HG02840 (cell line): ENCODE measurements at regions not wholly inside any gene's neighbourhood (a gene's known extent, or its start where the extent isn't known, plus 50 kb on each side); places are given as distances from the start of the nearest gene placed in this dataset.

ENCODE experiments used
- ATAC-seq: cut with Tn5 transposase; IDR thresholded peaks from one replicate; pipeline ENCODE4 v1.9.1; 2021; ENCODE audit warnings: mild to moderate bottlenecking, moderate library complexity, moderate number of reproducible peaks; ENCODE audit not compliant: unreplicated experiment, low FRiP score

GRCh38 chr5:144915452-144915851 lies 744.8 kb downstream of the KCTD16 start:
- no peak for ATAC-seq

DNA sequence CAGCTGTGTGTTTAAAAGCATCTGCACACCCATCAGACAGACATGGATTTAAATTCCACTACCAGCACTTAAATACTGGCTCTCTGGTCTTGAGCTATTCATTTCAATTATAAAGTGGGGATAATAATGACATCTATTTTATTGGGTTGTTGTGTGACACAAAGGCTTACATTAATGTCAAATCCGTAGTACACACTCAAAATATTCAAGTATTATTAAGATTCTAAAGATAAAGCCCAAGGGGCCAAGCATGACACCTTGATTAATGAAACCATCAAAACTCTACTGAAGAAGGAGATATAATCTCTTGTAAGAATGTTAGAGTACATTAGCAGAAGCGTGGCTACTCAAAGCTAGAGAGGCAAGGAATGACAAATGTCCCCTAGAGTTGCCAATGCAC lies 743.0 kb downstream of the KCTD16 start:
- ATAC-seq, result no peak

DNA sequence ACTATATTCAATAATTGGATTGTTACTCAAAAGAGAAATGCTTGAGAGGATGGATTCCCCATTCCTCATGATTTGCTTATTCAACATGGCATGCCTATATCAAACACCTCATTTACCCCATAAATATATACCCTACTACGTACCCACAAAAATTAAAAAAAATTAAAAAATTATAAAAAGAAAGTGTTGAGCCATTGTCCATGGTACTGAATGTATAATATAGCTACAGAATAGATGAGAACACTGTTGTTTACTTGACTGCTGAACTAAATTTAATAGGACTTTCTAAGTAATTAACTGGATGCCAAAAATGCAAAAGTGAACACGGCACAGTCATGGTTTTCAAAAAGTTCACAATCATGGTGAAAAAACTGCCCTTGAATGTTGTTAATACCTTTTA lies 725.8 kb downstream of the KCTD16 start:
- ATAC-seq, result no peak

GRCh38 chr5:144886668-144887067 lies 716.0 kb downstream of the KCTD16 start:
- ATAC-seq, result no peak

GRCh38 chr5:144882739-144883283 lies 712.1 kb downstream of the KCTD16 start:
- no peak for ATAC-seq

DNA sequence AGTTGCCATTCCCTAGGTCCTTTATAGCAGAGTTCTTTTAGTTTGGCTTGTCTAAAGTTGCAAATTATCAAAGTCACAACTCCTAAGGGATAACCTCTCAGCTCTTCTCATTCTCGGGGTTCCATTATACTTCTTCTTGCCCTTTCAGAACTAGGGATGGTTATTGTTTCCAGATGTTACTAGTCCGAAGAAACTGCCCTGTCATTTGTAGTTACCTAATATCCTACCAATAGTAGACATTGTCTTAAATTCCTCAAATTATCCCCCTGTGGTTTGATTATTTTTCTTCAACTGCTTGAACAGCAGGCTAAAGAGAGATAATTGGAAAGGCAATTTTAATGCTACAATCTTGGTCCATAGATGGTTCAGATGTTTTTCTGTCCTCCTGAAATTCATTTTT lies 709.8 kb downstream of the KCTD16 start:
- ATAC-seq, result no peak

- ATAC-seq, result no peak
These were observed 706.3 kb downstream of the KCTD16 start for GRCh38 chr5:144876990-144877389.

GRCh38 chr5:144873076-144873475 lies 702.4 kb downstream of the KCTD16 start:
- ATAC-seq, result no peak

GRCh38 chr5:144864118-144864517 lies 693.4 kb downstream of the KCTD16 start:
- ATAC-seq, result no peak

DNA sequence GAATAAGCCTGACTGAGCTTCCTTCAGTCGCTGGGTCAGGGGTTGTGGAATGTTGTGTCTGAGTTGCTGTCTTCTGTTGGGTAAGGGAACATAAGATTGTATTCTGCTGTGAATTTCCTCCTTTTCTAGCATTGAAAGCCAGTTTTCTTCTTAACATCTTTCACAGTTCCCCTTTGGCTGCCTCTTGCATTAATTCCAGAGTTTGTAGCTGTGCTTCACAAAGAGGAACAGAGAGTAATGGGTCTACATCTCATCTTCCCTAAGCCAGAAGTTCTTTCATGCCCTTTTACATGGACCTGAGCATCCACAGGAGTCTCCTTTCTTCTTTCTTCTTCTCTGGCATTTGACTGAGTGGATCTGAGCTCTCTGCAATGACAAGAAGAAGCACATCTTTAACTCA lies 686.8 kb downstream of the KCTD16 start:
- ATAC-seq, result no peak

GRCh38 chr5:144844086-144844485 lies 673.4 kb downstream of the KCTD16 start:
- ATAC-seq, result no peak

DNA sequence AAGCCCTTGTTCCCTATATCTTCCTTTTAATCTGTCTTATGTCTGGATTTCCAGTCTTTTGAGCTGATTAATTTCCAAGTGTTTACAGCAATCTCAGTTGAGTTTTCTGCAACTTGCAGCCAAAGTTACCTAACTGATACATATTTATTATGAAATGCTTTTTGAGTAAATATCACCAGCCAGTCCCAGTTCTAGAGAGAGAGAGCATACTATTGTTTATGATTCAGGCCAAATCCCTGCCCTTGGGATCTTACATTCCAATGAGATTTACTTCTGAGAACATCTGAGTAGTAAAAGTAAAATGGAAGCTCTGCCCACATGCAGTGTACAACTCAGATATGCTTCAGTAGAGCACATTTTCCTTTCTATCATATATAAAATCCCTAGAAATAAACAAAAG lies 661.7 kb downstream of the KCTD16 start:
- ATAC-seq, result no peak

DNA sequence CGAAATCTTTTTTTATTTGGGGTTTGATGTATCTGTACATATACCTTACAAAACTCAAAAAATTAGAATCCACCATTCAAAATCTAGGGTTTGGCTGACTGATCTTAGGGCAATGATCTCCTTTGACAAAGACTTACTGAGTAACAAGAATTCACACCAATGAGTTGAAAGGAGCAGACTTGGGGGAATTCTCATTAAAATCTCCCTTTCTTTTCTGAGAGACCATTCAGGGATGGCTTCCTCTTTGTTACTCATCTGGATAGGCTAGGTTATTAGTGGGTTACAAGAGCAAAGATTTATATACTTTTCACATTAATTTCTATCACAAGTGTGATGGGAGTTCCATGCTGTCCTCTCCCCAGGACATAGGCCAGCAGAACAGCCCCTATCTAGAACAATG lies 661.0 kb downstream of the KCTD16 start:
- ATAC-seq, result no peak

DNA sequence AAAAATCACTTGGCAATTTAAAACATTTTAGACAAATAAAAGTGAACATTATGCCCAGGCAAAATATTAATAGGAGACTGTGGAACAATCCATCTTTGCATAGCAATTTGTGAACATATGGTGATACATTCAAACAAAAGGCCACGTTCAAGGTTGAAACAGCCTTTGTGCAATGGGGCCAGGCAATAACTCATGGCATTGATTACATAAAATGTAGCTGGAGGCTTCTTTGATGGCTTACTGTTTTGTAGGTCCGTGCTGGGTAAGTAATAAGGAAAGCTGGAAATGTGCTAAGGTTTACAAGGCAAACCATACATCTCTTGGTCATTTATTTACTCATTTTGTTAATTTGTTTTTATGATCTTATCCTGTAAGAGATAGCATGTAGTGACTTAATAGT lies 651.8 kb downstream of the KCTD16 start:
- no peak for ATAC-seq

GRCh38 chr5:144820278-144820677 lies 649.6 kb downstream of the KCTD16 start:
- ATAC-seq, result no peak

- ATAC-seq, result no peak
These were observed 644.5 kb downstream of the KCTD16 start for GRCh38 chr5:144815131-144815530.

DNA sequence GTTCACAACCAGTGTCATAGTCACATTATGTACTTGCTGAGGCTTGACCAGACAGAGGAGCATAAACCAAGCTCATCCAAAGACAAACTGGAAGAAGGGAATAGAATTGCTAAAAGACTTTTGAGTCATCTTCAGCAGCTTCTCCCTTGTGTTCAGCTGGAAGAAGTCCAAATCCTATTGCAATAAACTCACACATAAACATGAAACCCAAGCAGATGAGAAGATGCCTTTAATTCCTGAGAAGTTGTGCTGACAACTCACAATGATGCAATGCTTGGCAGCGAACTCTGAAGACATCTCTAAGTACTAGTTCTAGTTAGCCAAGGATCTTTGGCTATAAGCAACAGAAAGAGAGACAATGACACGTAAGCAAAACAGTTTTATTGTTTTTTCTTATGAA lies 642.1 kb downstream of the KCTD16 start:
- ATAC-seq, result no peak

DNA sequence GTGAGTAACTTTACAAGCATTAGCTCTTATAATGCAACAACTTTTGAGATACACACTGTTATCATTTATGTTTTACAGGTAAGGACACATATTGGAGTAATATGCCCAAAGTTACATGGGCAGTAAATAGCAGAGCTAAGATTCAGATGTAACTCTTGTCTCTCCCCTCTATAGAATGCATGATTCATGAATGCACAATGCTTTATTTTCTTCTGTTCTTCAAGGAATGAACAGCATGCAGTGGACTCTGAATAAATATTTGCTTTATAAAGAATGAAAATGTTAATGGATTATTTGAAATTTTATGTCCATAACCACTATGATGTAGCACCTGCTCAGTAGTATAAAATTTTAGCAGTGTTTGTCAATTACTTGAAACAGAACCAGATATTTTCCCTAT lies 629.5 kb downstream of the KCTD16 start:
- ATAC-seq, result no peak

DNA sequence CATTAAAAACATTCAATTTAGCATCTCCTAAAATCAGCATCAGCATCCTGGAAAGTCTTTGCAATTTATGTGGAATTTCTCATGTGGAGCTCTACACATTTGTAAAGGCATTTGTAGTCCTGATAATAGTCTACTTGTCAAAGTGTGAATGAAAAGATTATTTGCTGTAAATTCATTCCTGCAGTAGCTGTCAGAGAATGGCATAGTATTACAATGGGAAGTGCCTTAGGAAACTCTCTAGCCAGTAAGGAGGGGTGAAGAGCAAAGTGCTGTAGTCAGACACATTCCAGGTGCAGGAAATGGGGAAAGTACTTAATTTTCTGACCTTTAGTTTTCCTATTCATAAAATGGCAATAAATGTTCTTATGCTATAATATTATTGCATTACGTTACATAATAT lies 627.9 kb downstream of the KCTD16 start:
- ATAC-seq, result no peak

DNA sequence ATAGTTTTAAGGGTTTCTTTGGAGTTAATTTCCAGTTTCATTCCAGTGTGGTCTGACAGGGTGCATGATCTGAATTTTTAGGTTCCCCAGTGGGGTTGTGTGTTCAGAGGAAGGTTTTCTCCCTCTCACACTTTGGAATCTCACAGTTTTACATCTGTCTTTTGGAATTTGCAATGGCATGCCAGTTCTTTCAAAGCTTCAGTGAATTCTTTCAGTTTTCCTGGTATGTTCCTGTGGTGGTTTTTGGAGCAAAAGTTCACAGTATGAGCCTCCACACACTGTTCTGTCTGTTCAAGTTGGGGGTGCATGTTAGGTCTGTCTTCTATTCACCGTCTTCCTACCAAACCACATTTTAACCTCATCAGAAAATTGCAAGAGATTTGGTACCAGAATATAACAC lies 624.2 kb downstream of the KCTD16 start:
- ATAC-seq, result no peak

- no peak for ATAC-seq
These were observed 617.9 kb downstream of the KCTD16 start for GRCh38 chr5:144788556-144788955.

- ATAC-seq, result no peak
These were observed 617.4 kb downstream of the KCTD16 start for GRCh38 chr5:144788046-144788445.

DNA sequence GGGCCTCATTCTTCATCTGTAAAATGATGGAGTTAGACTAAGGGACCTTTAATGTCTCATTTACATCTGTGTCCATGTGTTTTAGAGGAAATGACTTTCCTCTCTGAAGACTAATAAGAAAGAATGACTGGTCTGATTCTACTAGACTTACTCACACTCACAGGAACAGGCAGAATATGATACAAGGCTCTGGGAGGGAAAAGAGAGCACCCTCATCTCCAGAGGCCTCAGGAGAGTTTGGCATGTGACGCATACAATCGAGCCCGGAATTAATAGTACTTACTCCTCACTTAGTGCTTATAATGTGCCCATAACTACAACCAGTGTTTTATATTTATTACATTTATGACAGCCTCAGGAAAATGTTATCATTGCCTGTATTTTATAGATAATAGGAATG lies 608.7 kb downstream of the KCTD16 start:
- ATAC-seq, result no peak
